GM12873 (cell line): ENCODE measurements at regions not wholly inside any gene's neighbourhood (a gene's known extent, or its start where the extent isn't known, plus 50 kb on each side); places are given as distances from the start of the nearest gene placed in this dataset.

ENCODE experiments used
- TF ChIP-seq, protein P1 (sequence below): IDR thresholded peaks from 2 replicates; pipeline ENCODE4 v1.5.1; 2012; ENCODE audit warnings: low read depth, mild to moderate bottlenecking, moderate library complexity, low read length, control low read depth; ENCODE audit not compliant: insufficient read depth; ENCODE audit errors: missing control alignments

DNA sequence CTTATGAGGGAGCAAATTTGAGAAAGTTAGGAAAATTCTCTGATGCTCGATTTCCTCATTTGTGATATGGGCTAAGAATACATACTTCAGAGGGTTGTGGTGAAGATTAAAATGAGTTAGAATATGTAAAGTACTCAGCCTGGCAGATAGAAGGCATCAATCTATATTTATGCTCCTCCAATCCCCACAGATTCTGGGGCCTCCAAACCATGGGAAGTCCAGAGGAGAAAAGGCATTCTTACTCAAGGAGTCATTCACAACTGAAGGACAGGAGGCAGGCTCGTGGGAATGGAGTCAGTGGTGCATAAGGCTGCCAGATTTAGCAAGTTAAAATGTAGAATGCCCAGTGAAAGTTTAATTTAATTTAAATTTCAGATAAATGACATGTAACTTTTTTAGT lies 330.0 kb upstream of the POU3F1 start:
- TF ChIP-seq, protein P1, sequence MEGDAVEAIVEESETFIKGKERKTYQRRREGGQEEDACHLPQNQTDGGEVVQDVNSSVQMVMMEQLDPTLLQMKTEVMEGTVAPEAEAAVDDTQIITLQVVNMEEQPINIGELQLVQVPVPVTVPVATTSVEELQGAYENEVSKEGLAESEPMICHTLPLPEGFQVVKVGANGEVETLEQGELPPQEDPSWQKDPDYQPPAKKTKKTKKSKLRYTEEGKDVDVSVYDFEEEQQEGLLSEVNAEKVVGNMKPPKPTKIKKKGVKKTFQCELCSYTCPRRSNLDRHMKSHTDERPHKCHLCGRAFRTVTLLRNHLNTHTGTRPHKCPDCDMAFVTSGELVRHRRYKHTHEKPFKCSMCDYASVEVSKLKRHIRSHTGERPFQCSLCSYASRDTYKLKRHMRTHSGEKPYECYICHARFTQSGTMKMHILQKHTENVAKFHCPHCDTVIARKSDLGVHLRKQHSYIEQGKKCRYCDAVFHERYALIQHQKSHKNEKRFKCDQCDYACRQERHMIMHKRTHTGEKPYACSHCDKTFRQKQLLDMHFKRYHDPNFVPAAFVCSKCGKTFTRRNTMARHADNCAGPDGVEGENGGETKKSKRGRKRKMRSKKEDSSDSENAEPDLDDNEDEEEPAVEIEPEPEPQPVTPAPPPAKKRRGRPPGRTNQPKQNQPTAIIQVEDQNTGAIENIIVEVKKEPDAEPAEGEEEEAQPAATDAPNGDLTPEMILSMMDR = no peak

GRCh38 chr1:38375035-38375434 lies 328.4 kb upstream of the POU3F1 start:
- TF ChIP-seq, protein P1 = no peak

- TF ChIP-seq, protein P1 = no peak
These were observed 324.9 kb upstream of the POU3F1 start for GRCh38 chr1:38371505-38371844.

GRCh38 chr1:38370716-38371504 lies 324.3 kb upstream of the POU3F1 start:
- TF ChIP-seq, protein P1 = no peak

- TF ChIP-seq, protein P1 = no peak
These were observed 318.6 kb upstream of the POU3F1 start for GRCh38 chr1:38365242-38365641.

GRCh38 chr1:38361566-38361965 lies 315.0 kb upstream of the POU3F1 start:
- TF ChIP-seq, protein P1 = no peak

DNA sequence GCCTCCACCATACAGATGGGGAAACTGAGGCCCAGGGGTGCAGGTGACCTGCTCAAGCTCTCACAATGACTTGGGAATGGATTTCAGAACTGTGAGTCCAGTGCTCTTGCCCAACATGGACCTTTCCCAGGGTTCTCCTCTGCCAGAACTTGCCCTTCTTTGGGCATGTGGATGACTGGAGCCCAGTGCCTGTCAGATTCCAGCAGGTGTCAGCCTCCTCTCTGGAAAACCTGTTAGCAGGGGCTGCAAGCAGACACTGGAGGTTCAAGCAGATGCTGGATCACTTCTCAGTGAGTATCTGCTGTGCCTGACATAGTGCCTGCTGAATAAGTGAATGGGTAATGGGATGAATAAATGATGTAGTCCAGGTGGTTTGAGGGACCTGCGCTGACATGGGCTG lies 314.2 kb upstream of the POU3F1 start:
- TF ChIP-seq, protein P1 = peak; percentile 33
